Left cardiac atrium (tissue), 4 donors: ENCODE measurements at regions not wholly inside any gene's neighbourhood (a gene's known extent, or its start where the extent isn't known, plus 50 kb on each side); places are given as distances from the start of the nearest gene placed in this dataset.

Experiments
- ATAC-seq, 2 donors: fragments of 200-7000 bp; cut with Tn5 transposase; one replicate each; pipeline ENCODE4 v1.9.1; 2020; ENCODE audit warnings: mild to moderate bottlenecking in 2 of 2, moderate library complexity in 2 of 2
- DNase-seq: peaks from one replicate; pipeline ENCODE4 v3.0.0-alpha.2; 2020
- intact Hi-C, 2 donors: fragments of 100-400 bp; cut with DNase I; formaldehyde crosslinking; loops; one replicate each; pipeline versions ENCODE4 v1.14.1 to v1.15.1; 2022 to 2023
- donor health status: DM: no; HTN: yes; CAD: no.
- donor health status: DM: no; HTN: yes; CAD: no; lungs with severe emphysema.
- donor health status: DM: yes; HTN: yes; CAD: no.
- donor health status: Dilated cardiomyopathy.

DNA sequence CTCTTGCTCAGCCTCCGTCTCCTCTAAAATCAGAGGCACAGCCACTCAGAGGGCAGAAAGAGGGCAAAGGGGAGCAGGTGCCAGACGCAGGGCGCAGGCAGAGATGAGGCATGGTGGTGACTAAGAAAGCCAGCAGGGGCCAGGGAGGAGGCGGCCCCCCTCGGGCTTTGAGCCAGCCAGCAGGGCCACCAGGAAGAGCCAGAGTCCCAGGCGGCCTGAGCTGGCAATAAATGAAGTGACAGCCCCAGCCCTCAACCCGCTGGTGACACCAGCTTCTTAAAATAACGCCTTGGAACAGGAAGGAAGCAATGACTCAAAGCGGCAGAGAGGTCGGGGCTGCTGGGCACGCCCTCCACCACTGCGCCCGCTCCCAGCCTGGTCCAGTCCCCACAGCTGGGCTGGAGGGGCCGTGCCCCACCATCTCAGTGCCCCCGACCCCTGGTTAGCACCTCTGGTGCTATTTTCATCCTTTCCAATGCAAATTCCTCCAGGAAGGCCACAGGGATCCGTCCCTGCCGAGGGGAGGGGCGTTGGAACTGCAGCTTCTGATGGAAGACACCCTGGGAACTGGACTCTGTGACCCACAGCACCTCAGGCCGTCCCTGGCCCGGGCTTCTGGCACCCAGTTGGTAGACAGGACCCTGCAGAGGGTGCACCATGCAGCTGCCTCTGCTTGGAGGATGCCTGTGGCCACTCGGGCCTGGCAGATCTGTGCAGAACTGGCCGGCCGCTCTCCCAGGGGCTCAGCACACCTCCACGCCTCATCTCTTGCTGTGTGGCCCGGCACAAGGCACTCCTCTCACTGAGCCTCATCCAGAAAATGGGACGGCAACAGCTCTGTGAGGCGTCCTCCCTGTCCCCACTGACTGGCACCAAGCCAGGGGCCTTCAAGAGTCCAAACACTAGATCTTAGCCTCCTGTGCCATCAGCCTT is 113.7 kb downstream of the NCOR2 start:
- DNase-seq (peak; percentile 92), ATAC-seq (peak; percentile 74 to 77)
- intact Hi-C loops: loop anchor here in 1 of 2 donors (10.0 kb wide), 2 partner anchors 51 to 89 kb away; no protein-coding TSS in a partner anchor

DNA sequence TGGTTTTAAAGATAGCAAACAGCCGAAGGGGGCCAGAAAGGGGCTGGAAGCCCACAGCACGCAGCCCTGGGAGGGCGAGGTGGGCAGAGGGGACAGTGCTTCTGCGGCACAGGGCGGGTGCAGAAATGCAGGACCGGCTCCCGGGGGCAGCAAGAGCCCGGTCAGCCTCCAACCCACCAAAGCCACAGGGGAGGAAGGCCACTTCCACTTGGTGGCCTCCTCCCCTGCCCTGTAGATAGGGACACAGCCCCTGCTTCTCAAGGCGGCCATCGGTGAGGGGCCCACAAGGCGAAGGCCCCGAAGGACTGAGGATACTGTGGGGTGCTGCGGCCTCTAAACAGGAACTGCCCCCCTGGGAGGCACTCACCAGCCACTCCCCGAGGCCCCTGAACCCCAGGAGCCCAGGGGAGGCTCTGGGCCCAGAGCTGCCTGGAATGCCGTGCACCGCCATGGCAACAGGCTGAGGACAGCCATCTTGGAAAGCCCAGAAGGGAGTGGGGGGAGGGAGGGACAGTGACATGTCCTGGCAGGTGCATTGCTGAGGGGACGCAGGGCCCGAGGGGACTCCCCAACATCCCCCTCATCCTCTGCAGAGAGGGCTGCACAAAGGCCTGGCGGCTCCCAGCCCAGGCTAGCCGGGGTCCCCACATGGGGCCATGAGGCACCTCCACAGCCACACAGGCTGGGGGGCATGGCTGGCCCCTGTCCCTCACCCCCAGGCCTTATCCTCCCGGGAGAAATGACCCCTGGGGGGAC is 114.7 kb downstream of the NCOR2 start:
- DNase-seq (no peak), ATAC-seq (no peak)
- intact Hi-C loops: loop anchor here in 1 of 2 donors (10.0 kb wide), 2 partner anchors 52 to 88 kb away; no protein-coding TSS in a partner anchor

- intact Hi-C loops: loop anchor here in 1 of 2 donors (10.0 kb wide), 2 partner anchors 53 to 87 kb away; no protein-coding TSS in a partner anchor
- no peak for DNase-seq
- ATAC-seq: no peak
Measured at GRCh38 chr12:124451637-124452243, 115.7 kb downstream of the NCOR2 start.

DNA sequence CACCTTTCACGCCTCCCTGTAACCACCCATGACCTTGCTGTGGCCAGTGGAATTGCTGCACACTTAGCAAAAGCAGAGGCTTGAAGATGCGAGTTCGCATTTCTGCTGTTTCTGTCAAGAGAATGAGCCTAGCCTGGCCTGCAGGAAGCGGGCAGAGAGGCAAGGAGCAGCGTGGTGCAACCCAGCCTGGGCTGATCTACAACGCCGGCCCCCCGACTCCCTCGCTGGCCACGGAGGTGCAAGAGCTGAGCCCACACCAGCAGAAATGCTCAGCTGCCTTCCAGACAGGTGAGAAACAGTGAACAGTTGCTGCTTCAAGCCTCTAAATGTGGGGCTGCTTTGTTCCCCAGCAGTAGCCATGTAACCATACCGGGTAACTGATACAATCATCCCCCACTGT is 116.4 kb downstream of the NCOR2 start:
- DNase-seq (no peak), ATAC-seq (no peak)
- intact Hi-C loops: loop anchor here in 1 of 2 donors (10.0 kb wide), 2 partner anchors 54 to 86 kb away; no protein-coding TSS in a partner anchor

DNA sequence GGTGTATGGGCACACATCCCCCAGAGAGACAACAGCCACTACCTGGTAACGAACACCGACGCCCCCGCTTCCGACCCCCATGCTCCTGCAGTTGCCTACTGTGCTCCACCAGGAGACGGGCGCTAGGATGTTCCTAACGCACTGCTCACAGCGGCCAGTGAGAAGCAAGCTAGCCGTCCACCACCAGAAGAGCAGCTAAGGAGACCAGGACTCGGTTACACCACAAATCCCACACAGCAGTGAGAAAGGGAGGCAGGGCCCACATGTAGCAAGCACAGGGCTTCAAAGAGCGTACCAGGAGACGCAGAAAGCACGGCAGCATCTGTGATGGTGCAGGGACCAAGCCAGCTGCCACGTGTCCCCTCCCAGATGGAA is 117.0 kb downstream of the NCOR2 start:
- DNase-seq: no peak
- intact Hi-C loops: loop anchor here in 1 of 2 donors (10.0 kb wide), 2 partner anchors 54 to 86 kb away; no protein-coding TSS in a partner anchor

GRCh38 chr12:124449623-124450375 is 117.6 kb downstream of the NCOR2 start:
- intact Hi-C loops: loop anchor here in 1 of 2 donors (10.0 kb wide), 2 partner anchors 55 to 85 kb away; no protein-coding TSS in a partner anchor
- ATAC-seq (no peak), DNase-seq (no peak)

More for the DNA sequence above, 117.0 kb downstream of the NCOR2 start:
- no peak for ATAC-seq

- intact Hi-C loops: no loop called here
- ATAC-seq: no peak
- no peak for DNase-seq
Measured at GRCh38 chr12:124448955-124449622, 118.3 kb downstream of the NCOR2 start.

DNA sequence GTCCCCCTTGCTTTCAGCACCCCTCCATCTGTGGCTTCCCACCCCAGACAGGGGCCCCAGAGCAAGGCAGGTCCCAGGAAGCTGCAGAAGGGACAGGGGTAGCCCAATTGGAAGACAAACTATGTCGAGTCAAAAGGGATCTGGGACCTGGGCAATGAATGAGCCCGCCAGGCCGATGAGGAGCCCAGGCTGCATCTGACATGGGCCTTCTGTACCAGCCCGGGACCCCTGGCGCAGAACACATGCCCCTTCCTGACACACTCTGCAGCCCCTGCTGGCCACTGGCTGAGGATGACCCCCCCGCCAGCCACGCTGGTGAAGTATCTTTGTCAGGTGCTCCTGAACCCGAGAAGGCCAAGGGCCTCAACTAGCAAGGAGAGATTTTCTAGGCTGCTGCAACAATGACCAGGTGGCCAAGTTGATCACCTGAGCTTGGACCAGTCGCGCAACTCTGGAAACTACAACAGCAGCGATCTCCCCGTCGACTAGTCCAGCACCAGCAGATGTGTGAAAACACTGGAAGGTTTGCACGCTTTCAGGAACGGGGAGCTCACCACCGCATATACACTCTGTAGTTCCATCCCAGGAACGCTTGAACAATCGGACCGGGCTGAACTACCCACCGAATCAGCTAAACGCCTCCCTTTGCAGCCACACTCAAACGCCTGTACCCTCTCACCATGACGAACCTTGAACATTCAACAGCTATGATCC is 119.0 kb downstream of the NCOR2 start:
- ATAC-seq (no peak), DNase-seq (no peak)
- intact Hi-C loops: no loop called here

- DNase-seq: no peak
- intact Hi-C loops: no loop called here
- no peak for ATAC-seq
Measured at GRCh38 chr12:124446364-124446763, 121.0 kb downstream of the NCOR2 start.

DNA sequence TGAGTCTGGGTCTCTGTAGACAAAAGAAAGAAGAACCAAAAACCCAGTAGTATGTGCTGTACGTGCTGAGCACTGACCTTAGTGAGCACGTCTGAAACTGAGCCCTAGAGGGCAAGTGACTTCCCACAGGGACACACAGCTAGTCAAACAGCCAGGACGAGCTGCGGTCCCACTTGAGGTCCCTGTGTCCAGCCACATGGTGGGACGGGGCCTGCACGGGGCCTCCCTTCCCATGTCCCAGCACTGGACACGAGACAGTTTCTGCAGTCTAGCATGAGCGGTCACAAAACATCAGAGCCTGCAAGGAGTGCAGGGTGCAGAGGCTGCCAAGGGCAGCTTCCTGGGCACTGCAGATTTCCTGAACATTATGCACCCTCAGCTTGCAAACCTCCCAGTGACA is 121.6 kb downstream of the NCOR2 start:
- intact Hi-C loops: no loop called here
- no peak for ATAC-seq
- DNase-seq: no peak

- no peak for ATAC-seq
- intact Hi-C loops: no loop called here
- DNase-seq: no peak
Measured at GRCh38 chr12:124445121-124445718, 122.2 kb downstream of the NCOR2 start.

- intact Hi-C loops: no loop called here
- DNase-seq: no peak
- no peak for ATAC-seq
Measured at GRCh38 chr12:124443931-124444712, 123.3 kb downstream of the NCOR2 start.

- ATAC-seq: peak in 1 of 2 donors; percentile 13
- intact Hi-C loops: no loop called here
- DNase-seq: peak; percentile 69
Measured at GRCh38 chr12:124442772-124443445, 124.5 kb downstream of the NCOR2 start.

GRCh38 chr12:124442281-124442680 is 125.1 kb downstream of the NCOR2 start:
- DNase-seq (no peak), ATAC-seq (no peak)
- intact Hi-C loops: no loop called here

DNA sequence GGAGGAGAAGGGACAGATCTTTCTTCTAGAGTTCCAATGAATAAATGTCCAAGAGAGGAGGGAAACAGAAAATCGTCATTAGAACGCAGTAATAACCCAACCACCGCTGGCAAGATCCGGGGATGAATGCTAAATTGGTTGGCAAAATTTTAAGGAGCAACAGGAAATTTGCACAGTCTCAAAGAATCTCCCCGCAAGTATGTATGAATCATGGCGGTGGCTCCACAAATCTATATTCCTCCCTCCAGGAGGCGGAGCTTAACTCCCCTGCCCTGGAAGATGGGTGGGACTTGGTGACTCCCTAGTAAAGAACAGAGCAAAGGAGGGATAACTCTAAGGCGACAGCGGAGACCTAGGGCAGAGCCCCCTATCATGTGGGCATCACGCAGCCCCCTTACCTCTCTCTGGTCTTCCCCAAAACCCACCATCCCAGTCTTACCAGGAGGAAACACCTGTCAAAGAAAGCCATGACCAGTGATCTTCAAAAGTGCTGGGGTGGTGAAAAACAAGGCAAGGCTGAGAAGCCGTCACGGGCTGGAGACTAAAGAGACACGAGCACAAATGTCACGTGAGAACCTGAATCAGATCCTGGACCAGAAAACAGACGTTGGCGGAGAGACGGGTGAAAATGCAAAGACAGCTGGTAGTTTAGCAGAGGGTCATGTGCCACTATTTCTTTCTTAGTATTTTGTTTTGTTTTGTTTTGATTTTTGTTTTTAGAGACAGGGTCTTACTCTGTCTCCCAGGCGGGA is 125.8 kb downstream of the NCOR2 start:
- peak; percentile 53 for DNase-seq
- intact Hi-C loops: no loop called here
- ATAC-seq: peak; percentile 42 to 67
